ENCODE measurements at regions not wholly inside any gene's neighbourhood (a gene's known extent, or its start where the extent isn't known, plus 50 kb on each side); places are given as distances from the start of the nearest gene placed in this dataset.

DNA sequence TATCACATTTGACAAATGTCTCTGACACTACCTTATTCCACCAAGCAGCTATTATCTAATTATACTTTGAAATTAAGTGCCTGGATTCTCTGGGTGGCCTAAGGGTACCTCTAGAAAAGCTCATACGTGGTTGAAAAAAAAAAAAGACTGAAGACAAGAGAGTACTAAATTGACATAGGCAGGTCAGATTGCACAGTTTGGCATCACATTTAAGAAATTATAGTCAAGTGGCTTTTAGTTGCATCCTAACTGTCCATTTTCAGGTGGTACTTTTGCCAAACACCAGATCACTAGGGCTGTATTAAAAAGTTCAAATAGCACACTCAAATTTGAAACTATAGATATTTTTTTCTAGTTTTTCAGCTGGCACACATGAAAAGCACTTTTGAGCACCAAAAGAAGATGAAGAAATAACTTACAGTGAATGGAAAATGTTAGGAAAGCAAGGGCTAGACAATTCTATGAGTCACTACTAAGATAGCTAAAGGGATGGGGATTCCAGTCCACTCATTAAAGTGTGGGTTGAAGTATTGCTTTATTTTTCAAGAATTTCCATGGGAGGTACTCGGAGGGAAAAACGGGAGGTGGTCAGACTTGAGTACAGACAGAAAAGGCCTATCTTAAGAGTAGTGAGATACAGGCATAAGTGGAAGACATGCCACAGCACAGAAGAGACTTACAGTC lies 106.5 kb upstream of the COL5A2 start (continued):
- TF ChIP-seq, protein P1, sequence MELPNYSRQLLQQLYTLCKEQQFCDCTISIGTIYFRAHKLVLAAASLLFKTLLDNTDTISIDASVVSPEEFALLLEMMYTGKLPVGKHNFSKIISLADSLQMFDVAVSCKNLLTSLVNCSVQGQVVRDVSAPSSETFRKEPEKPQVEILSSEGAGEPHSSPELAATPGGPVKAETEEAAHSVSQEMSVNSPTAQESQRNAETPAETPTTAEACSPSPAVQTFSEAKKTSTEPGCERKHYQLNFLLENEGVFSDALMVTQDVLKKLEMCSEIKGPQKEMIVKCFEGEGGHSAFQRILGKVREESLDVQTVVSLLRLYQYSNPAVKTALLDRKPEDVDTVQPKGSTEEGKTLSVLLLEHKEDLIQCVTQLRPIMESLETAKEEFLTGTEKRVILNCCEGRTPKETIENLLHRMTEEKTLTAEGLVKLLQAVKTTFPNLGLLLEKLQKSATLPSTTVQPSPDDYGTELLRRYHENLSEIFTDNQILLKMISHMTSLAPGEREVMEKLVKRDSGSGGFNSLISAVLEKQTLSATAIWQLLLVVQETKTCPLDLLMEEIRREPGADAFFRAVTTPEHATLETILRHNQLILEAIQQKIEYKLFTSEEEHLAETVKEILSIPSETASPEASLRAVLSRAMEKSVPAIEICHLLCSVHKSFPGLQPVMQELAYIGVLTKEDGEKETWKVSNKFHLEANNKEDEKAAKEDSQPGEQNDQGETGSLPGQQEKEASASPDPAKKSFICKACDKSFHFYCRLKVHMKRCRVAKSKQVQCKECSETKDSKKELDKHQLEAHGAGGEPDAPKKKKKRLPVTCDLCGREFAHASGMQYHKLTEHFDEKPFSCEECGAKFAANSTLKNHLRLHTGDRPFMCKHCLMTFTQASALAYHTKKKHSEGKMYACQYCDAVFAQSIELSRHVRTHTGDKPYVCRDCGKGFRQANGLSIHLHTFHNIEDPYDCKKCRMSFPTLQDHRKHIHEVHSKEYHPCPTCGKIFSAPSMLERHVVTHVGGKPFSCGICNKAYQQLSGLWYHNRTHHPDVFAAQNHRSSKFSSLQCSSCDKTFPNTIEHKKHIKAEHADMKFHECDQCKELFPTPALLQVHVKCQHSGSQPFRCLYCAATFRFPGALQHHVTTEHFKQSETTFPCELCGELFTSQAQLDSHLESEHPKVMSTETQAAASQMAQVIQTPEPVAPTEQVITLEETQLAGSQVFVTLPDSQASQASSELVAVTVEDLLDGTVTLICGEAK (IDR thresholded peaks at IDR 0.05; ENCODE audit: borderline replicate concordance): no peak
- TF ChIP-seq, protein P2, sequence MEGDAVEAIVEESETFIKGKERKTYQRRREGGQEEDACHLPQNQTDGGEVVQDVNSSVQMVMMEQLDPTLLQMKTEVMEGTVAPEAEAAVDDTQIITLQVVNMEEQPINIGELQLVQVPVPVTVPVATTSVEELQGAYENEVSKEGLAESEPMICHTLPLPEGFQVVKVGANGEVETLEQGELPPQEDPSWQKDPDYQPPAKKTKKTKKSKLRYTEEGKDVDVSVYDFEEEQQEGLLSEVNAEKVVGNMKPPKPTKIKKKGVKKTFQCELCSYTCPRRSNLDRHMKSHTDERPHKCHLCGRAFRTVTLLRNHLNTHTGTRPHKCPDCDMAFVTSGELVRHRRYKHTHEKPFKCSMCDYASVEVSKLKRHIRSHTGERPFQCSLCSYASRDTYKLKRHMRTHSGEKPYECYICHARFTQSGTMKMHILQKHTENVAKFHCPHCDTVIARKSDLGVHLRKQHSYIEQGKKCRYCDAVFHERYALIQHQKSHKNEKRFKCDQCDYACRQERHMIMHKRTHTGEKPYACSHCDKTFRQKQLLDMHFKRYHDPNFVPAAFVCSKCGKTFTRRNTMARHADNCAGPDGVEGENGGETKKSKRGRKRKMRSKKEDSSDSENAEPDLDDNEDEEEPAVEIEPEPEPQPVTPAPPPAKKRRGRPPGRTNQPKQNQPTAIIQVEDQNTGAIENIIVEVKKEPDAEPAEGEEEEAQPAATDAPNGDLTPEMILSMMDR (IDR thresholded peaks at IDR 0.05 in 2 of 3, conservative IDR thresholded peaks at IDR 0.05 in 1 of 3; ENCODE audit: control insufficient read depth in 2 of 3, extremely low read depth in 1 of 3, insufficient read depth in 1 of 3, low read depth in 3 of 3, low read length in 3 of 3): no peak
- TF ChIP-seq RAD21 (IDR thresholded peaks at IDR 0.05; ENCODE audit: insufficient read depth, low read depth, low read length) (no peak), BRCA1 (IDR thresholded peaks at IDR 0.05; ENCODE audit: low read depth, low read length) (no peak)

DNA sequence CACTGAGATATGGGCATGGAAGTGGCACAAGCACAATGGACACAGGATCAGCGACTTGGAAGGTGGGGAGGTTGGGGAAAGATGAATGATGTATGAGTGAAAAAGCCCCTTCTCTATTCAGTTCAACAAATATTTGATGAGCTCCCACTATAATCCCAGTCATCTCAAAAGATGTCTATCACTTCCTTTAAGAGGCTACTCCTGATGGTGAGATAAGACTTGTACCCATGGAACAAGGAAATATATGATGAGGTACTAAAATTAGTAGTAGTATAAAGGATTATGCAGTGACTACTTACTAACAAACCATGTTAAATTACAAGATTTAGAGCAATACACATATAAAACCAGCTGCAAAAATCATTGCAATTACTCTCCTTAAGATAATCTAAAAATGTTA lies 107.8 kb upstream of the COL5A2 start:
- ChIA-PET RAD21 (ENCODE audit: unreplicated experiment) (interaction anchor here (0.6 to 3.4 kb wide), 21 partner anchors 9 to 763 kb away, joined by 3 to 36 read pairs (median 4); no protein-coding TSS in a partner anchor), SMC1A (ENCODE audit: uncharacterized antibody, unreplicated experiment) (interaction anchor here (1.0 to 3.7 kb wide), 13 partner anchors 8 to 204 kb away, joined by 3 to 45 read pairs (median 4); no protein-coding TSS in a partner anchor), CTCF (interaction anchor here (0.7 to 5.3 kb wide), 27 partner anchors 8 to 764 kb away, joined by 3 to 40 read pairs (median 4); partner anchors contain the start of gene COL5A2), POLR2A (no interaction called here)
- in situ Hi-C loops (cut with MboI): loop anchor here (10.0 kb wide), 1 partner anchor 193 kb away; no protein-coding TSS in a partner anchor
- H3K79me2 ChIP-seq (ENCODE audit: control insufficient read depth, insufficient read depth, low read length): no peaks in the 10 kb centered on the region
- no peak for ATAC-seq
- no peaks in the 10 kb centered on the region for H3K9me3 ChIP-seq (replicated peaks; ENCODE audit: control insufficient read depth, insufficient read depth, low read length)
- no peak overlapping the region for H3K4me2 ChIP-seq (ENCODE audit: control insufficient read depth, insufficient read depth)
- no peak for DNase-seq (ENCODE audit: low read depth, low spot score)
- no peaks in the 10 kb centered on the region for H3K4me1 ChIP-seq (ENCODE audit: control insufficient read depth, insufficient read depth, low read length)
- no TSS peak for BruUV-seq (replicated peaks)
- H3K36me3 ChIP-seq (ENCODE audit: control insufficient read depth in 2 of 2, insufficient read depth in 2 of 2, low read length in 1 of 2): no peaks in the 10 kb centered on the region
- no peak overlapping the region for H3K9ac ChIP-seq (ENCODE audit: control insufficient read depth, insufficient read depth, low read length)
- no peaks in the 10 kb centered on the region for H3K27me3 ChIP-seq (replicated peaks in 1 of 2; ENCODE audit: control insufficient read depth in 2 of 2, insufficient read depth in 2 of 2, low read length in 1 of 2)
- 0% methylated on average over 1 of the region's 1 CpG for WGBS (ENCODE audit: insufficient coverage, insufficient replicate concordance, low lambda C conversion rate, missing lambda C conversion rate)
- no peak overlapping the region for H3K27ac ChIP-seq (ENCODE audit: control insufficient read depth, insufficient read depth)
- FAIRE-seq: no peak
- H2AFZ ChIP-seq (ENCODE audit: control insufficient read depth, low read depth, low read length): no peak overlapping the region
- intact Hi-C loops (cut with micrococcal nuclease; ENCODE audit: unreplicated experiment): loop anchor here (5.0 kb wide), 2 partner anchors 125 to 760 kb away; no protein-coding TSS in a partner anchor
- H3K4me3 ChIP-seq: no peak overlapping the region
- no peaks in the 10 kb centered on the region for H4K20me1 ChIP-seq (ENCODE audit: control insufficient read depth, insufficient read depth)
- TF ChIP-seq SIN3A (IDR thresholded peaks at IDR 0.05; ENCODE audit: low read depth, low read length) (no peak), HDAC2 (IDR thresholded peaks at IDR 0.05) (no peak), IRF4 (IDR thresholded peaks at IDR 0.05; ENCODE audit: low read depth, low read length) (no peak), RUNX3 (IDR thresholded peaks at IDR 0.05; ENCODE audit: low read length) (no peak)
- TF ChIP-seq, protein P3, sequence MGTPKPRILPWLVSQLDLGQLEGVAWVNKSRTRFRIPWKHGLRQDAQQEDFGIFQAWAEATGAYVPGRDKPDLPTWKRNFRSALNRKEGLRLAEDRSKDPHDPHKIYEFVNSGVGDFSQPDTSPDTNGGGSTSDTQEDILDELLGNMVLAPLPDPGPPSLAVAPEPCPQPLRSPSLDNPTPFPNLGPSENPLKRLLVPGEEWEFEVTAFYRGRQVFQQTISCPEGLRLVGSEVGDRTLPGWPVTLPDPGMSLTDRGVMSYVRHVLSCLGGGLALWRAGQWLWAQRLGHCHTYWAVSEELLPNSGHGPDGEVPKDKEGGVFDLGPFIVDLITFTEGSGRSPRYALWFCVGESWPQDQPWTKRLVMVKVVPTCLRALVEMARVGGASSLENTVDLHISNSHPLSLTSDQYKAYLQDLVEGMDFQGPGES (IDR thresholded peaks at IDR 0.05): no peak

All from GM12878 (cell line).